ENCODE measurements at regions not wholly inside any gene's neighbourhood (a gene's known extent, or its start where the extent isn't known, plus 50 kb on each side); places are given as distances from the start of the nearest gene placed in this dataset.

DNA sequence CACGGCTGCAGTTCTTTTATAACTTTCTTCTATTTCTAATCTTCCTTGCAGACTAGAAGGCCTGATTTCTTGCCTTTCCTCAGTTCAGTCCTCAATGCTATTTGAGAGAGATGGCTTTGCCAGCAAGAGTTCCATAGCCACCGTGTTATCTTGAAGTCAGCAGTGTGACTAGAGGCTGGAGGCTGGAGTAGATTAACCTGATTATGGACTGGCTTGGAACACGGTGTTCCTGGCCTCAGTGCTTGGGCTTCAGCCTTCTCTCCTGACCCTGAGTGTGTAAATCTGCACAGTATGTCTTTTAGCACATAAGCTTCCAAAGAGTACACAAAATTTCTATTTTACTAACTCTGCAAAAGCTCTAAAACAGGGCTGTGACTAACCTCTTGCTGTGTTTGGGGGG, 61.4 kb downstream of the CCDC54 start:
- DNase-seq (ENCODE audit: low read depth, low spot score) = no peak
- no peak overlapping the region for H3K27ac ChIP-seq (ENCODE audit: low read depth, low read length)
- POLR2A ChIA-PET = no interaction called here
- H3K4me3 ChIP-seq (ENCODE audit: low read depth, low read length) = no peak overlapping the region
- H3K27me3 ChIP-seq (ENCODE audit: control insufficient read depth, insufficient read depth, low read length) = no peaks in the 10 kb centered on the region
- CTCF ChIA-PET = interaction anchor here (1.5 to 1.8 kb wide), 2 partner anchors 9 to 167 kb away, joined by 4 to 8 read pairs; no protein-coding TSS in a partner anchor
- TF ChIP-seq CTCF (IDR thresholded peaks at IDR 0.05; ENCODE audit: low read depth, low read length) = no peak
- peaks cover 4% of the 10 kb centered on the region; the same call in 1 of the 2 replicates for H3K9me3 ChIP-seq (ENCODE audit: control insufficient read depth, insufficient read depth, low read length)

- Histone ChIP-seq H3K27me3 (ENCODE audit: control insufficient read depth, insufficient read depth, low read length) (no peaks in the 10 kb centered on the region), H3K27ac (ENCODE audit: low read depth, low read length) (no peak overlapping the region), H3K4me3 (ENCODE audit: low read depth, low read length) (no peak overlapping the region), H3K9me3 (ENCODE audit: control insufficient read depth, insufficient read depth, low read length) (peaks cover 4% of the 10 kb centered on the region; the same call in 1 of the 2 replicates)
- ChIA-PET CTCF (no interaction called here), POLR2A (no interaction called here)
- TF ChIP-seq CTCF (IDR thresholded peaks at IDR 0.05; ENCODE audit: low read depth, low read length) = no peak
- no peak for DNase-seq (ENCODE audit: low read depth, low spot score)
These were observed 64.4 kb downstream of the CCDC54 start for GRCh38 chr3:107441617-107442016.

GRCh38 chr3:107443461-107443860, 66.2 kb downstream of the CCDC54 start:
- Histone ChIP-seq H3K27ac (ENCODE audit: low read depth, low read length) (no peak overlapping the region), H3K9me3 (ENCODE audit: control insufficient read depth, insufficient read depth, low read length) (peaks cover 4% of the 10 kb centered on the region; the same call in 1 of the 2 replicates), H3K27me3 (ENCODE audit: control insufficient read depth, insufficient read depth, low read length) (no peaks in the 10 kb centered on the region), H3K4me3 (ENCODE audit: low read depth, low read length) (no peak overlapping the region)
- ChIA-PET CTCF (interaction anchor here (0.6 to 3.4 kb wide), 2 partner anchors 14 to 208 kb away, joined by 3 to 13 read pairs; no protein-coding TSS in a partner anchor), POLR2A (no interaction called here)
- DNase-seq (ENCODE audit: low read depth, low spot score) = no peak
- TF ChIP-seq CTCF (IDR thresholded peaks at IDR 0.05; ENCODE audit: low read depth, low read length) = no peak

GRCh38 chr3:107446706-107447105, 69.5 kb downstream of the CCDC54 start:
- peaks cover under 1% of the 10 kb centered on the region; the same call in 1 of the 2 replicates for H3K9me3 ChIP-seq (ENCODE audit: control insufficient read depth, insufficient read depth, low read length)
- ChIA-PET POLR2A (no interaction called here), CTCF (no interaction called here)
- no peaks in the 10 kb centered on the region for H3K27me3 ChIP-seq (ENCODE audit: control insufficient read depth, insufficient read depth, low read length)
- H3K4me3 ChIP-seq (ENCODE audit: low read depth, low read length) = no peak overlapping the region
- no peak for TF ChIP-seq CTCF (IDR thresholded peaks at IDR 0.05; ENCODE audit: low read depth, low read length)
- H3K27ac ChIP-seq (ENCODE audit: low read depth, low read length) = no peak overlapping the region
- no peak for DNase-seq (ENCODE audit: low read depth, low spot score)

GRCh38 chr3:107450254-107450893, 72.4 kb upstream of the BBX start:
- ChIA-PET CTCF (interaction anchor here (1.1 kb wide), 1 partner anchor 29 kb away, joined by 4 read pairs; no protein-coding TSS in a partner anchor), POLR2A (no interaction called here)
- no peaks in the 10 kb centered on the region for H3K9me3 ChIP-seq (ENCODE audit: control insufficient read depth, insufficient read depth, low read length)
- H3K27ac ChIP-seq (ENCODE audit: low read depth, low read length) = no peak overlapping the region
- no peak for DNase-seq (ENCODE audit: low read depth, low spot score)
- TF ChIP-seq CTCF (IDR thresholded peaks at IDR 0.05; ENCODE audit: low read depth, low read length) = no peak
- H3K4me3 ChIP-seq (ENCODE audit: low read depth, low read length) = no peak overlapping the region
- H3K27me3 ChIP-seq (ENCODE audit: control insufficient read depth, insufficient read depth, low read length) = no peaks in the 10 kb centered on the region
